Lower lobe of right lung (tissue), 2 donors: ENCODE measurements at regions not wholly inside any gene's neighbourhood (a gene's known extent, or its start where the extent isn't known, plus 50 kb on each side); places are given as distances from the start of the nearest gene placed in this dataset.

Source experiments
- ATAC-seq, 2 donors: fragments of 200-7000 bp; cut with Tn5 transposase; one replicate each; pipeline ENCODE4 v1.9.1; 2020 to 2022; ENCODE audit warnings: mild to moderate bottlenecking in 2 of 2, moderate library complexity in 2 of 2
- DNase-seq: peaks from one replicate; pipeline ENCODE4 v3.0.0-alpha.2; 2020
- H3K27ac ChIP-seq: fragments of 200-600 bp; one replicate; pipeline ENCODE4 v1.8.0; 2022
- H3K27me3 ChIP-seq: fragments of 200-600 bp; one replicate; pipeline ENCODE4 v1.8.0; 2022; ENCODE audit warnings: low read depth
- H3K36me3 ChIP-seq: fragments of 200-600 bp; one replicate; pipeline ENCODE4 v1.8.0; 2022; ENCODE audit warnings: mild to moderate bottlenecking
- H3K4me1 ChIP-seq: fragments of 200-600 bp; one replicate; pipeline ENCODE4 v1.8.0; 2022
- H3K4me3 ChIP-seq: fragments of 200-600 bp; one replicate; pipeline ENCODE4 v1.8.0; 2022; ENCODE audit warnings: mild to moderate bottlenecking
- H3K9me3 ChIP-seq: fragments of 200-600 bp; one replicate; pipeline ENCODE4 v1.8.0; 2022
- intact Hi-C: fragments of 100-400 bp; cut with DNase I; formaldehyde crosslinking; loops from one replicate; pipeline ENCODE4 v1.11.0; 2022
- TF ChIP-seq, protein P1 (sequence below): fragments of 200-600 bp; IDR thresholded peaks from one replicate; pipeline ENCODE4 v1.8.0; 2022; ENCODE audit warnings: antibody characterized with exemption, mild to moderate bottlenecking
- donor health status: DM: no; HTN: yes; CAD: no; lungs with severe emphysema.

GRCh38 chr10:6669269-6669859 is 89.3 kb upstream of the PRKCQ start:
- Histone ChIP-seq H3K4me1 (no peaks in the 10 kb centered on the region), H3K4me3 (no peak overlapping the region), H3K9me3 (no peaks in the 10 kb centered on the region), H3K27ac (no peak overlapping the region), H3K27me3 (peaks cover 12% of the 10 kb centered on the region), H3K36me3 (no peaks in the 10 kb centered on the region)
- intact Hi-C loops, result no loop called here
- no peak for DNase-seq
- TF ChIP-seq, protein P1, sequence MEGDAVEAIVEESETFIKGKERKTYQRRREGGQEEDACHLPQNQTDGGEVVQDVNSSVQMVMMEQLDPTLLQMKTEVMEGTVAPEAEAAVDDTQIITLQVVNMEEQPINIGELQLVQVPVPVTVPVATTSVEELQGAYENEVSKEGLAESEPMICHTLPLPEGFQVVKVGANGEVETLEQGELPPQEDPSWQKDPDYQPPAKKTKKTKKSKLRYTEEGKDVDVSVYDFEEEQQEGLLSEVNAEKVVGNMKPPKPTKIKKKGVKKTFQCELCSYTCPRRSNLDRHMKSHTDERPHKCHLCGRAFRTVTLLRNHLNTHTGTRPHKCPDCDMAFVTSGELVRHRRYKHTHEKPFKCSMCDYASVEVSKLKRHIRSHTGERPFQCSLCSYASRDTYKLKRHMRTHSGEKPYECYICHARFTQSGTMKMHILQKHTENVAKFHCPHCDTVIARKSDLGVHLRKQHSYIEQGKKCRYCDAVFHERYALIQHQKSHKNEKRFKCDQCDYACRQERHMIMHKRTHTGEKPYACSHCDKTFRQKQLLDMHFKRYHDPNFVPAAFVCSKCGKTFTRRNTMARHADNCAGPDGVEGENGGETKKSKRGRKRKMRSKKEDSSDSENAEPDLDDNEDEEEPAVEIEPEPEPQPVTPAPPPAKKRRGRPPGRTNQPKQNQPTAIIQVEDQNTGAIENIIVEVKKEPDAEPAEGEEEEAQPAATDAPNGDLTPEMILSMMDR, result peak; percentile 61
- no peak for ATAC-seq

DNA sequence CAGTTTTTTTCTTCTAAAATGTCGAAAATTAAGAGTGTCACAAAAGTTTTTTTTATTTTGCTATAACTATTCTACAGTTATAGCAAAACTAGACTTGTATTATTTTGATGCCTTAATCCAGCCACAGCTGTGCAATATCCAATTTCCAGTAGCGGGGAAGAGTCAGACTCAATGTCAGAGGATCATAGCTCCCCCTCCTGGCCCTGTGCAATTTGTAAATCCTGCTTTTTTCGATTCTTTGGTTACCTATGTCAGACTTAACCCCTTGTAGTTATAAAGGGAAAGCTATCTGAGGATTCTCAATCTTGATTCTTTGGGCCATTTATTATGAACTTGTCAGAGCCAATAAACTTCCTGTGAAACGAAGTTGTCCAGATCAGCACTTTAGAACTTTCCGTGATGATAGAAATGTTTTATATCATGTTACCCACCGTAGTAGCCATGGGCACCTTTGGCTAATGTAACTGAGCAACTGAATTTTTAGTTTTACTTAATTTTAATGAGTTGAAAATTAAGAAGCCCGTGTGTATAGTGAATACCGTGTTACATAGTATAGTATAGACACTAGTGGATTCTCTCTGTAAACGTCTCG is 87.7 kb upstream of the PRKCQ start:
- Histone ChIP-seq H3K27ac (no peak overlapping the region), H3K36me3 (no peaks in the 10 kb centered on the region), H3K4me3 (no peak overlapping the region), H3K4me1 (no peaks in the 10 kb centered on the region), H3K27me3 (peaks cover 12% of the 10 kb centered on the region), H3K9me3 (no peaks in the 10 kb centered on the region)
- DNase-seq, result no peak
- intact Hi-C loops, result no loop called here
- peak; percentile 52 to 61 for ATAC-seq
- TF ChIP-seq, protein P1, result peak; percentile 49

DNA sequence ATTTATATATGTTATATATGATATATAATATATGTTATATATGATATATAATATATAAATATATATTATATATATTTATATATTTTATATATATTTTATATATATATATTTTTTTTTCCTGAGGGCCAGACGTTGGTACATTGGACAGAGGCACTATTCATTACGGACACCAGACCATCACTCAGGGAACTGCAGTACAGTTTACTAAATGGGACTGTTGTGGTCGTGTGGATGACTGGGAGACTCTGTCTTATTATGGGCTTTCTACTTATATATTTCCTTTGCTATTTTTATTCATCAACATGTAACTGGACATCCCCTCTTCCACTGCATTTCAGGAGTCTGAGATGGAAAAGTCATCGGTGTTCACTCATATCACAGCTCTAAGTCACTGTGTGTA is 87.1 kb upstream of the PRKCQ start:
- no peaks in the 10 kb centered on the region for H3K36me3 ChIP-seq
- no peaks in the 10 kb centered on the region for H3K4me1 ChIP-seq
- intact Hi-C loops, result no loop called here
- ATAC-seq (no peak), DNase-seq (no peak)
- TF ChIP-seq, protein P1, result no peak
- H3K27ac ChIP-seq, result no peak overlapping the region
- H3K27me3 ChIP-seq, result peaks cover 12% of the 10 kb centered on the region
- H3K4me3 ChIP-seq, result no peak overlapping the region
- H3K9me3 ChIP-seq, result no peaks in the 10 kb centered on the region

DNA sequence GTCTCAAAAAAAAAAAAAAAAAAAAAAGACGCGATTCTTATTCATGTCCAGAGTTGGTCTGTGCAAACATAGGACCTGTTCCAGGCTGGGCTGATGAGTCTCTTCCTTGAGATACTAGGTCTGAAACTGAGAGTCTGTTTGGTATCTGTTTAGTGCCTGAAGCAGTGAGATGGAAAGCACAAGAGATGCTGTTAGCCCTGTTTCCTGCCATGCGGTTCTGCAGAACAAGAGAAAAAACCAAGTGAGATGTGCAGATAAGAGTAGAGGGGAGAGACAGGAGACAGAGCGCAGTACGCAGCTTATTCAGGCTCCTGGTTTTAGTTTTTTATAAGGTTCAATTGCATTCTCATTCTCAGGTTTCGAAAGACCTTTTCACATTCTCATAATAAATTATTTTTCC is 85.8 kb upstream of the PRKCQ start:
- intact Hi-C loops, result no loop called here
- Histone ChIP-seq H3K4me3 (no peak overlapping the region), H3K4me1 (no peaks in the 10 kb centered on the region), H3K27me3 (peaks cover 14% of the 10 kb centered on the region), H3K36me3 (no peaks in the 10 kb centered on the region), H3K9me3 (no peaks in the 10 kb centered on the region), H3K27ac (no peak overlapping the region)
- DNase-seq, result no peak
- TF ChIP-seq, protein P1, result no peak
- ATAC-seq, result no peak

- H3K27me3 ChIP-seq, result peaks cover 3% of the 10 kb centered on the region
- TF ChIP-seq, protein P1, result no peak
- intact Hi-C loops, result no loop called here
- H3K4me3 ChIP-seq, result no peak overlapping the region
- no peaks in the 10 kb centered on the region for H3K36me3 ChIP-seq
- DNase-seq (no peak), ATAC-seq (no peak)
- H3K27ac ChIP-seq, result no peak overlapping the region
- no peaks in the 10 kb centered on the region for H3K4me1 ChIP-seq
- H3K9me3 ChIP-seq, result no peaks in the 10 kb centered on the region
Measured at GRCh38 chr10:6660460-6660859, 80.4 kb upstream of the PRKCQ start.
